ENCODE measurements at regions not wholly inside any gene's neighbourhood (a gene's known extent, or its start where the extent isn't known, plus 50 kb on each side); places are given as distances from the start of the nearest gene placed in this dataset.

DNA sequence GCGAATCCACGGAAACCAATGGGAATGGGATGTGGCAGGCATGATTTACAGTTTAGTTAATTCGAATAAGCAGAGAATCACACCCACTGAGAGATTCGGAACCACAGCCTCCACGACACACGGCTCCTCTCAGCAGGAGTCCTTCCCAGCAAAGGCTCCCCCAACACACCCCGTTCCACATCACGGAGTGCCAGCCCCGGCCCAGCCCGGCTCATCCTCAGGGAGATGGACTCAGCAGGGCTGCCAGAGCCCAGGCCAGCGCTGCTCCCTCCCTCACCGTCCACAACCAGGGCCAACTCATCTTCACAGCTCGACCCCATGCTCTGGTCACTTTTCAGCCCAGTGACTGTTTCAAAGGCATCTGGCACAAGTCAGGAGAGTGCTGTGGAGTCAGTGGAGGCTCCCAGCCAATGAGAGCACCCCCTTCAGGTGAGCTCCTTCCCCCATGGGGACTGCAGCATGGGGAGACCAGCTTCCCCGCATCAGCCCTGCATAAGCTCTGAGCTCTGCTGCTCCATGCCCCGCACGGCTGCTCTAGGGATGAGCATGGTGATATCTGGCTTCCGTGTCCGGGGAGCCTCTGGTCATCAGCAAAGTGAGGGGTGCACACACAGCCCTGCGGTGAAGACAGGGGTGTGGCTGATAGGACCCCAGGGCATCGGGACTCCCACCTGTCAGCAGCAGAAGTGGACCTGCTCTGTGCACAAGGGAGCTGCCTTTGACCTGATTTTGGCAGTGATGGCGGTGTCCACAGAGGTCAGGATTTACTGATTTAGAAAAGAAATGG is 238.8 kb upstream of the SFSWAP start:
- Histone ChIP-seq H3K79me1 (ENCODE audit: low read depth in 1 of 2, low read length in 2 of 2) (no peaks in the 10 kb centered on the region), H3K9me1 (ENCODE audit: insufficient read depth, low read length) (no peaks in the 10 kb centered on the region), H2BK15ac (ENCODE audit: low read depth, low read length) (no peak overlapping the region), H3K9me3 (ENCODE audit: control insufficient read depth, insufficient read depth, low read length) (peaks cover 27% of the 10 kb centered on the region), H2BK5ac (ENCODE audit: low read depth, low read length, poor library complexity, severe bottlenecking) (no peak overlapping the region), H3K36me3 (ENCODE audit: control insufficient read depth, insufficient read depth, low read length) (no peaks in the 10 kb centered on the region), H3K18ac (ENCODE audit: low read depth, low read length) (no peak overlapping the region), H4K5ac (ENCODE audit: low read depth, low read length) (no peak overlapping the region), H2AFZ (replicated peaks; ENCODE audit: low read length, poor library complexity) (no peak overlapping the region), H3K9ac (ENCODE audit: low read depth, low read length) (no peak overlapping the region), H4K91ac (ENCODE audit: insufficient read depth, low read depth, low read length) (no peak overlapping the region), H3K14ac (replicated peaks; ENCODE audit: low read depth, low read length) (no peak overlapping the region), H4K20me1 (ENCODE audit: insufficient read depth, low read length) (no peaks in the 10 kb centered on the region), H3K56ac (ENCODE audit: extremely low read depth, insufficient read depth, low read length) (no peak overlapping the region), H3K4me2 (ENCODE audit: low read depth, low read length) (no peak overlapping the region), H3K4me3 (ENCODE audit: insufficient read depth, low read depth, low read length) (no peak overlapping the region), H3K27ac (ENCODE audit: insufficient read depth, low read length) (no peak overlapping the region), H3K4ac (ENCODE audit: low read depth, low read length) (no peak overlapping the region), H2AK5ac (ENCODE audit: low read depth, low read length) (no peak overlapping the region), H2AK9ac (replicated peaks; ENCODE audit: low read depth, low read length, poor library complexity) (no peak overlapping the region), H3K4me1 (ENCODE audit: control insufficient read depth, insufficient read depth, low read length) (no peaks in the 10 kb centered on the region), H2BK120ac (ENCODE audit: low read depth, low read length) (no peak overlapping the region), H3K27me3 (ENCODE audit: control insufficient read depth, insufficient read depth, low read length) (no peaks in the 10 kb centered on the region), H4K8ac (ENCODE audit: low read depth in 2 of 2, low read length in 2 of 2) (no peak overlapping the region), H2BK20ac (ENCODE audit: low read depth, low read length) (no peak overlapping the region), H3K23ac (ENCODE audit: low read depth, low read length) (no peak overlapping the region)
- ChIA-PET CTCF (no interaction called here), POLR2A (ENCODE audit: unreplicated experiment) (no interaction called here)
- dilution Hi-C loops (cut with HindIII; ENCODE audit: low sequenced_read_pairs, unreplicated experiment) (no loop called here), in situ Hi-C loops (cut with MboI; ENCODE audit: low sequenced_read_pairs) (no loop called here), intact Hi-C loops (cut with micrococcal nuclease) (no loop called here)
- 20% methylated on average over 1 of the region's 21 CpGs; no CpG with 5 or more reads in 1 of the 2 experiments for WGBS, 2 experiments (ENCODE audit: extremely low coverage in 2 of 2, insufficient read length in 1 of 2)
- no peak for DNase-seq
- no peak for ATAC-seq (ENCODE audit: low read depth)
- no TSS peak for BruUV-seq (replicated peaks)
- TF ChIP-seq MAFK (IDR thresholded peaks at IDR 0.05; ENCODE audit: low read depth, low read length) (no peak), NFE2L2 (IDR thresholded peaks at IDR 0.05; ENCODE audit: low read depth, low read length) (no peak), CEBPB (IDR thresholded peaks at IDR 0.05; ENCODE audit: low read depth, low read length) (no peak), CHD1 (IDR thresholded peaks at IDR 0.05; ENCODE audit: low read depth, low read length) (no peak), POLR2A (IDR thresholded peaks at IDR 0.05; ENCODE audit: low read depth, low read length) (no peak)
- TF ChIP-seq, protein P1, sequence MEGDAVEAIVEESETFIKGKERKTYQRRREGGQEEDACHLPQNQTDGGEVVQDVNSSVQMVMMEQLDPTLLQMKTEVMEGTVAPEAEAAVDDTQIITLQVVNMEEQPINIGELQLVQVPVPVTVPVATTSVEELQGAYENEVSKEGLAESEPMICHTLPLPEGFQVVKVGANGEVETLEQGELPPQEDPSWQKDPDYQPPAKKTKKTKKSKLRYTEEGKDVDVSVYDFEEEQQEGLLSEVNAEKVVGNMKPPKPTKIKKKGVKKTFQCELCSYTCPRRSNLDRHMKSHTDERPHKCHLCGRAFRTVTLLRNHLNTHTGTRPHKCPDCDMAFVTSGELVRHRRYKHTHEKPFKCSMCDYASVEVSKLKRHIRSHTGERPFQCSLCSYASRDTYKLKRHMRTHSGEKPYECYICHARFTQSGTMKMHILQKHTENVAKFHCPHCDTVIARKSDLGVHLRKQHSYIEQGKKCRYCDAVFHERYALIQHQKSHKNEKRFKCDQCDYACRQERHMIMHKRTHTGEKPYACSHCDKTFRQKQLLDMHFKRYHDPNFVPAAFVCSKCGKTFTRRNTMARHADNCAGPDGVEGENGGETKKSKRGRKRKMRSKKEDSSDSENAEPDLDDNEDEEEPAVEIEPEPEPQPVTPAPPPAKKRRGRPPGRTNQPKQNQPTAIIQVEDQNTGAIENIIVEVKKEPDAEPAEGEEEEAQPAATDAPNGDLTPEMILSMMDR (conservative IDR thresholded peaks at IDR 0.05; ENCODE audit: low read depth, low read length): no peak
- TF ChIP-seq, protein P2, sequence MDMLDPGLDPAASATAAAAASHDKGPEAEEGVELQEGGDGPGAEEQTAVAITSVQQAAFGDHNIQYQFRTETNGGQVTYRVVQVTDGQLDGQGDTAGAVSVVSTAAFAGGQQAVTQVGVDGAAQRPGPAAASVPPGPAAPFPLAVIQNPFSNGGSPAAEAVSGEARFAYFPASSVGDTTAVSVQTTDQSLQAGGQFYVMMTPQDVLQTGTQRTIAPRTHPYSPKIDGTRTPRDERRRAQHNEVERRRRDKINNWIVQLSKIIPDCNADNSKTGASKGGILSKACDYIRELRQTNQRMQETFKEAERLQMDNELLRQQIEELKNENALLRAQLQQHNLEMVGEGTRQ (IDR thresholded peaks at IDR 0.05; ENCODE audit: low read depth, low read length): no peak

All from IMR-90 (cell line).